GM21447 (cell line): ENCODE measurements at regions not wholly inside any gene's neighbourhood (a gene's known extent, or its start where the extent isn't known, plus 50 kb on each side); places are given as distances from the start of the nearest gene placed in this dataset.
A peak's percentile ranks its signal among the peaks of the same experiment; 100 is the strongest.

Experiments
- ATAC-seq: cut with Tn5 transposase; IDR thresholded peaks from one replicate; pipeline ENCODE4 v1.9.1; 2021; ENCODE audit not compliant: unreplicated experiment

GRCh38 chr12:4223273-4223845, 50.2 kb upstream of the CCND2 start:
- no peak for ATAC-seq

- ATAC-seq: no peak
Measured at GRCh38 chr12:4221258-4221620, 52.3 kb upstream of the CCND2 start.

GRCh38 chr12:4220536-4221257, 52.9 kb upstream of the CCND2 start:
- ATAC-seq: no peak

- no peak for ATAC-seq
Measured at GRCh38 chr12:4217091-4217490, 56.5 kb upstream of the CCND2 start.

- no peak for ATAC-seq
Measured at GRCh38 chr12:4216187-4216927, 57.2 kb upstream of the CCND2 start.

- peak; percentile 67 for ATAC-seq
Measured at GRCh38 chr12:4215229-4216186, 58.1 kb upstream of the CCND2 start.

GRCh38 chr12:4214877-4215228, 58.7 kb upstream of the CCND2 start:
- ATAC-seq: peak; percentile 14

GRCh38 chr12:4213471-4213870, 60.1 kb upstream of the CCND2 start:
- no peak for ATAC-seq

GRCh38 chr12:4212845-4213244, 60.7 kb upstream of the CCND2 start:
- ATAC-seq: no peak

- no peak for ATAC-seq
Measured at GRCh38 chr12:4211372-4211771, 62.2 kb upstream of the CCND2 start.

- ATAC-seq: no peak
Measured at GRCh38 chr12:4210183-4210582, 63.4 kb upstream of the CCND2 start.

GRCh38 chr12:4206470-4206869, 67.1 kb upstream of the CCND2 start:
- ATAC-seq: no peak

GRCh38 chr12:4203772-4204376, 69.7 kb upstream of the CCND2 start:
- ATAC-seq: no peak

- ATAC-seq: no peak
Measured at GRCh38 chr12:4202918-4203317, 70.6 kb upstream of the CCND2 start.

GRCh38 chr12:4202487-4202886, 71.1 kb upstream of the CCND2 start:
- no peak for ATAC-seq

- no peak for ATAC-seq
Measured at GRCh38 chr12:4201333-4202100, 72.0 kb upstream of the CCND2 start.

- ATAC-seq: no peak
Measured at GRCh38 chr12:4197922-4198763, 75.4 kb upstream of the CCND2 start.

- ATAC-seq: no peak
Measured at GRCh38 chr12:4196805-4197420, 76.6 kb upstream of the CCND2 start.

GRCh38 chr12:4194668-4195067, 78.9 kb upstream of the CCND2 start:
- ATAC-seq: no peak
